ENCODE measurements at regions not wholly inside any gene's neighbourhood (a gene's known extent, or its start where the extent isn't known, plus 50 kb on each side); places are given as distances from the start of the nearest gene placed in this dataset.

DNA sequence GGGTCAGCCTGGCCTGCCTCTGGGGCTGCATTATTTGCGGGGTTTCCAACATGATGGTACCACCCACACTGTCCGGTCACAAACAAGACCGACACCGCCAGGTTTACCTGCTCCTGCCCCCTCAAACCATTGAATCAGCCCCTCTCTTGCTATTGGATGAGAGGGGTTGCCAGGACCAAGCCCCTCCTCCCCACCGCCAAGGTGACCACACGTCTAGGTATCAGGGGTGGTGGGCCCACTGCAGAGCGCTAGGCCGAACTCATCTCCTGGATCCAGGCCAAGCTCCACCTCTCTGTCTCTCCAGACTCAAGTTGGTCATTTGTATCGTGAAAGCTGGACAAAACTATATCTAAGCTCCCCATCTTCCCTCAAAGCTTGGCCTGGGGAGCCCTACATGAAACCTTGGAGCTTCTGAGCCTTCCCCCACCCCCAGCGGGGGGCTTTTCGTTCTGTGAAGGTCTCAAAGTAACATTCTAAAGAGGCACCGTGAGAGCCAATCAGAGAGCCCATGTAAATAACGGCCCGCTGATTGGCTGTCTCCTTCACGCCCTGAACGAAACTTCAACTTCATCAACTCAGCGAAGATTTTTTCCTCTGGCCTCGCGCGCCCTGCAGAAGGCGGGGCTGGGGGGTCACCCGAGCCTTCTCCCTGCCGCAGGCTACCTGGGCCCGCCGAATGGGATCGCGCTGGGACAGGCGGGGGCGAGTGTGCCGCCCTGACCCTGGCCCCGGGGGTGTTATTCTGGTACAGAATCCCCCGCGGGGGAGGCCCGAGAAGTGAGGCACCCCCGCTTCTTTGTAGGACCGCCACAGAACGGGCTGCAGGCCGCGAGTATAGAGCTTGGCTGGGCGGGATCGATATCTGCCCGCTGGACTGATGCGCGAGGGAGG lies 49.6 kb upstream of the PSD2 start (continued):
- TF ChIP-seq NFYA (IDR thresholded peaks at IDR 0.05; ENCODE audit: borderline replicate concordance, low read depth, low read length), result no peak
- no peak for TF ChIP-seq RBBP5 (conservative IDR thresholded peaks at IDR 0.05)
- peak; percentile 9; a peak in 2 of 4 replicates for TF ChIP-seq IKZF2 (IDR thresholded peaks at IDR 0.05)
- TF ChIP-seq NR2C1 (IDR thresholded peaks at IDR 0.05), result 0 out of 2 replicates have a peak, but pooled peaks have one; percentile 21
- 0 out of 2 replicates have a peak, but pooled peaks have one; percentile 4 for TF ChIP-seq JUND (IDR thresholded peaks at IDR 0.05; ENCODE audit: low read depth, low read length)
- TF ChIP-seq CHD2 (IDR thresholded peaks at IDR 0.05; ENCODE audit: borderline replicate concordance, low read depth, low read length), result peak; percentile 46; the same call in 1 of the 2 replicates

All from GM12878 (cell line).